H9 (cell line): ENCODE measurements at regions not wholly inside any gene's neighbourhood (a gene's known extent, or its start where the extent isn't known, plus 50 kb on each side); places are given as distances from the start of the nearest gene placed in this dataset.
A peak's percentile ranks its signal among the peaks of the same experiment; 100 is the strongest.

ENCODE experiments used
- DNase-seq: peaks from one replicate; pipeline ENCODE4 v3.0.0-alpha.2; 2017
- H2AFZ ChIP-seq: one replicate; pipeline ENCODE4 v1.6.1; 2013; ENCODE audit warnings: mild to moderate bottlenecking, low read length, control low read depth, moderate library complexity
- H2AK5ac ChIP-seq: 2 replicates; pipeline ENCODE4 v1.6.1; 2013; ENCODE audit warnings: low read length, control low read depth, mixed read lengths; ENCODE audit not compliant: insufficient read length
- H2BK120ac ChIP-seq: one replicate; pipeline ENCODE4 v1.6.1; 2013; ENCODE audit warnings: low read depth, mild to moderate bottlenecking, low read length, control low read depth, inconsistent platforms; ENCODE audit not compliant: poor library complexity, severe bottlenecking
- H2BK12ac ChIP-seq: 2 replicates; pipeline ENCODE4 v1.6.1; 2013; ENCODE audit warnings: low read length, control low read depth, mixed read lengths, low read depth; ENCODE audit not compliant: insufficient read length
- H2BK15ac ChIP-seq: 2 replicates; pipeline ENCODE4 v1.6.1; 2013; ENCODE audit warnings: low read depth, low read length, control low read depth
- H2BK20ac ChIP-seq: one replicate; pipeline ENCODE4 v1.6.1; 2013; ENCODE audit warnings: low read depth, mild to moderate bottlenecking, low read length, control low read depth, inconsistent platforms; ENCODE audit not compliant: poor library complexity, severe bottlenecking
- H2BK5ac ChIP-seq: 2 replicates; pipeline ENCODE4 v1.6.1; 2013; ENCODE audit warnings: low read length, control low read depth, mixed read lengths; ENCODE audit not compliant: insufficient read length
- H3K14ac ChIP-seq: 2 replicates; pipeline ENCODE4 v1.6.1; 2013; ENCODE audit warnings: low read length, control low read depth; ENCODE audit not compliant: insufficient read depth
- H3K18ac ChIP-seq: 2 replicates; pipeline ENCODE4 v1.6.1; 2013; ENCODE audit warnings: low read depth, mild to moderate bottlenecking, mixed read lengths, low read length, control low read depth; ENCODE audit not compliant: insufficient read length
- H3K23ac ChIP-seq: 2 replicates; pipeline ENCODE4 v1.6.1; 2013; ENCODE audit warnings: low read length, control low read depth, mixed read lengths, low read depth; ENCODE audit not compliant: insufficient read length
- H3K23me2 ChIP-seq: 2 replicates; pipeline ENCODE4 v1.6.1; 2013; ENCODE audit warnings: low read depth, mild to moderate bottlenecking, mixed read lengths, low read length, control low read depth; ENCODE audit not compliant: insufficient read length, poor library complexity, severe bottlenecking
- H3K27ac ChIP-seq: 2 replicates; pipeline ENCODE4 v1.5.1; 2013; ENCODE audit warnings: low read length, control low read depth, mixed read lengths, low read depth; ENCODE audit not compliant: insufficient read length
- H3K27me3 ChIP-seq: 2 replicates; pipeline ENCODE4 v1.6.1; 2013; ENCODE audit warnings: low read length, control low read depth, inconsistent platforms; ENCODE audit not compliant: insufficient read depth
- H3K4ac ChIP-seq: 2 replicates; pipeline ENCODE4 v1.6.1; 2013; ENCODE audit warnings: low read depth, mild to moderate bottlenecking, control low read depth, inconsistent platforms, low read length, moderate library complexity
- H3K4me1 ChIP-seq: 2 replicates; pipeline ENCODE4 v1.6.1; 2013; ENCODE audit warnings: low read length, control low read depth, inconsistent platforms; ENCODE audit not compliant: insufficient read depth
- H3K4me2 ChIP-seq: 2 replicates; pipeline ENCODE4 v1.6.1; 2013; ENCODE audit warnings: low read length, control low read depth, mixed read lengths; ENCODE audit not compliant: insufficient read length, insufficient read depth
- H3K56ac ChIP-seq: 2 replicates; pipeline ENCODE4 v1.6.1; 2013; ENCODE audit warnings: low read depth, mild to moderate bottlenecking, mixed read lengths, low read length, control low read depth; ENCODE audit not compliant: insufficient read length
- H3K79me1 ChIP-seq: 2 replicates; pipeline ENCODE4 v1.6.1; 2013; ENCODE audit warnings: low read depth, mild to moderate bottlenecking, moderate library complexity, low read length, control low read depth, inconsistent platforms; ENCODE audit not compliant: insufficient read depth, poor library complexity, severe bottlenecking
- H3K79me2 ChIP-seq: 2 replicates; pipeline ENCODE4 v1.6.1; 2013; ENCODE audit warnings: low read length, control low read depth, inconsistent platforms; ENCODE audit not compliant: insufficient read depth
- H3K9ac ChIP-seq: 2 replicates; pipeline ENCODE4 v1.6.1; 2013; ENCODE audit warnings: low read length, control low read depth, mixed read lengths; ENCODE audit not compliant: insufficient read length; ENCODE audit errors: extremely low read depth
- H3K9me3 ChIP-seq: one replicate; pipeline ENCODE4 v1.6.1; 2013; ENCODE audit warnings: low read depth, low read length, inconsistent platforms; ENCODE audit not compliant: control insufficient read depth
- H3T11ph ChIP-seq: one replicate; pipeline ENCODE4 v1.6.1; 2013; ENCODE audit warnings: mild to moderate bottlenecking, low read length, control low read depth, inconsistent platforms
- H4K20me1 ChIP-seq: one replicate; pipeline ENCODE4 v1.6.1; 2013; ENCODE audit not compliant: control insufficient read depth, insufficient read length, insufficient read depth
- H4K5ac ChIP-seq: 2 replicates; pipeline ENCODE4 v1.6.1; 2013; ENCODE audit warnings: low read depth, mild to moderate bottlenecking, mixed read lengths, low read length, control low read depth; ENCODE audit not compliant: insufficient read length
- H4K8ac ChIP-seq: replicated peaks from 2 replicates; pipeline ENCODE4 v1.6.1; 2013; ENCODE audit warnings: low read length, control low read depth, mixed read lengths, low read depth; ENCODE audit not compliant: insufficient read length
- H4K91ac ChIP-seq: 2 replicates; pipeline ENCODE4 v1.6.1; 2013; ENCODE audit warnings: low read depth, mild to moderate bottlenecking, moderate library complexity, mixed read lengths, low read length, control low read depth; ENCODE audit not compliant: insufficient read length
- H3K27ac Mint-ChIP-seq, 3 experiments: 2 replicates in 2 of 3; 3 replicates in 1 of 3; pipeline ENCODE4 v1.8.0; 2020 to 2021; ENCODE audit warnings: mixed read lengths in 3 of 3, mild to moderate bottlenecking in 1 of 3, moderate library complexity in 1 of 3
- H3K27me3 Mint-ChIP-seq: 2 replicates; pipeline ENCODE4 v1.8.0; 2021; ENCODE audit warnings: low read depth, mild to moderate bottlenecking, moderate library complexity, mixed read lengths
- H3K36me3 Mint-ChIP-seq, 3 experiments: 2 replicates in 2 of 3; 3 replicates in 1 of 3; pipeline ENCODE4 v1.8.0; 2020 to 2021; ENCODE audit warnings: low read depth in 3 of 3, mixed read lengths in 3 of 3; ENCODE audit not compliant: insufficient read depth in 1 of 3
- H3K4me1 Mint-ChIP-seq, 2 experiments: 2 replicates each; pipeline ENCODE4 v1.8.0; 2020; ENCODE audit warnings: mixed read lengths in 2 of 2
- H3K4me3 Mint-ChIP-seq, 2 experiments: 2 replicates in 1 of 2; 3 replicates in 1 of 2; pipeline ENCODE4 v1.8.0; 2020 to 2021; ENCODE audit warnings: mild to moderate bottlenecking in 2 of 2, mixed read lengths in 2 of 2, moderate library complexity in 1 of 2
- H3K9me3 Mint-ChIP-seq, 2 experiments: 2 replicates in 1 of 2; 3 replicates in 1 of 2; pipeline ENCODE4 v1.8.0; 2020; ENCODE audit warnings: mild to moderate bottlenecking in 2 of 2, mixed read lengths in 2 of 2, moderate library complexity in 1 of 2
- CTCF ChIP-seq: fragments of 200-600 bp; sonication (generic); conservative IDR thresholded peaks from 3 replicates; pipeline ENCODE4 v1.8.0; 2021; ENCODE audit warnings: antibody characterized with exemption, mild to moderate bottlenecking
- WGBS: extraction: QIAGEN DNeasy Blood & Tissue Kit; methylation state at CpG from one replicate; pipeline ENCODE4 v1.1.7; 2013; ENCODE audit warnings: missing lambda C conversion rate, low lambda C conversion rate, mixed read lengths; ENCODE audit not compliant: insufficient read length; ENCODE audit errors: extremely low coverage; 5-methylcytosine and 5-hydroxymethylcytosine counted together

GRCh38 chr1:213649373-213649772, 338.4 kb upstream of the PROX1 start:
- Histone ChIP-seq H2BK120ac (no peak overlapping the region), H2BK15ac (no peak overlapping the region), H4K20me1 (no peaks in the 10 kb centered on the region), H3K14ac (no peak overlapping the region), H4K8ac (no peak overlapping the region), H4K5ac (no peak overlapping the region), H2AFZ (no peak overlapping the region), H4K91ac (no peak overlapping the region), H3K9me3 (no peaks in the 10 kb centered on the region), H3K4me2 (no peak overlapping the region), H2BK20ac (no peak overlapping the region), H2BK12ac (no peak overlapping the region), H3K56ac (no peak overlapping the region), H2BK5ac (no peak overlapping the region), H3K27ac (no peak overlapping the region), H3K18ac (no peak overlapping the region), H3K23me2 (no peaks in the 10 kb centered on the region), H3K79me2 (no peaks in the 10 kb centered on the region), H3K27me3 (no peaks in the 10 kb centered on the region), H2AK5ac (no peak overlapping the region), H3K4me1 (no peaks in the 10 kb centered on the region; the same call in 1 of the 2 replicates), H3T11ph (no peak overlapping the region), H3K23ac (no peak overlapping the region), H3K4ac (no peak overlapping the region), H3K9ac (no peak overlapping the region), H3K79me1 (no peaks in the 10 kb centered on the region)
- Mint-ChIP-seq H3K36me3 (no peaks in the 10 kb centered on the region), H3K27ac (peak overlapping the region in 1 of 3 experiments; percentile 42; a peak in 1 of 7 replicates), H3K9me3 (no peaks in the 10 kb centered on the region), H3K4me1 (peaks cover 23 to 25% of the 10 kb centered on the region in 2 experiments), H3K4me3 (no peak overlapping the region), H3K27me3 (peaks cover 5% of the 10 kb centered on the region; the same call in 1 of the 2 replicates)
- no CpG with 5 or more reads among the region's 10 CpGs for WGBS
- no peak for DNase-seq
- no peak for TF ChIP-seq CTCF
